GM06990 (cell line): ENCODE measurements at regions not wholly inside any gene's neighbourhood (a gene's known extent, or its start where the extent isn't known, plus 50 kb on each side); places are given as distances from the start of the nearest gene placed in this dataset.

Source experiments
- DNase-seq: peaks from one replicate; pipeline ENCODE4 v3.0.0-alpha.2; 2011; ENCODE audit not compliant: insufficient read length; ENCODE audit errors: extremely low read depth
- H3K27me3 ChIP-seq: replicated peaks from 2 replicates; pipeline ENCODE4 v1.6.0; 2011; ENCODE audit warnings: low read length; ENCODE audit not compliant: control insufficient read depth, insufficient read depth
- H3K36me3 ChIP-seq: 2 replicates; pipeline ENCODE4 v1.5.1; 2011; ENCODE audit warnings: low read length; ENCODE audit not compliant: control insufficient read depth, insufficient read depth
- H3K4me3 ChIP-seq: replicated peaks from 2 replicates; pipeline ENCODE4 v1.5.1; 2011; ENCODE audit warnings: low read depth, mild to moderate bottlenecking, control low read depth, low read length
- TF ChIP-seq, protein P1 (sequence below): IDR thresholded peaks from 2 replicates; pipeline ENCODE4 v1.5.1; 2011; ENCODE audit warnings: low read length, control low read depth, mild to moderate bottlenecking, inconsistent platforms; ENCODE audit not compliant: insufficient read depth, poor library complexity, severe bottlenecking

DNA sequence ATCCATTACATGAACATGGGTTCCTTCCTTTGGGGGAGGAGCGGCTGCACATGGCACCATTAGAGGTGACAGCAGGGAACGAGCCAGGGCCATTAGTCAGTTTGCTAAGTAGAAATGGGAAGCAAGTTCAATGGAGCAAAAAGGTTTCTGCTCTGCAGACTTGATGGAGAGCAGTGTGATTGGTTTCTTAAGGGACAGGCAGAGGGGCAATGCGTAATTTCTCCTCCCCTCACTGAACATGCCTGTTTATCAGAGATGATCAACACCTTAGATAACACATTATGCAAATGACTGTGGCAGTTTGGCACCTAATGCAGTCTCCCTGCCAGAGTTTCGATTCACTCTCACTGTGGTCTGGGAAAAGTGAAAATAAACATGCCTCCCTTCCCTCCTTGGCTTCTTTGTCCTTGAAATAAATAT, 414.5 kb downstream of the STK39 start:
- no peaks in the 10 kb centered on the region for H3K27me3 ChIP-seq
- H3K4me3 ChIP-seq = no peak overlapping the region
- TF ChIP-seq, protein P1, sequence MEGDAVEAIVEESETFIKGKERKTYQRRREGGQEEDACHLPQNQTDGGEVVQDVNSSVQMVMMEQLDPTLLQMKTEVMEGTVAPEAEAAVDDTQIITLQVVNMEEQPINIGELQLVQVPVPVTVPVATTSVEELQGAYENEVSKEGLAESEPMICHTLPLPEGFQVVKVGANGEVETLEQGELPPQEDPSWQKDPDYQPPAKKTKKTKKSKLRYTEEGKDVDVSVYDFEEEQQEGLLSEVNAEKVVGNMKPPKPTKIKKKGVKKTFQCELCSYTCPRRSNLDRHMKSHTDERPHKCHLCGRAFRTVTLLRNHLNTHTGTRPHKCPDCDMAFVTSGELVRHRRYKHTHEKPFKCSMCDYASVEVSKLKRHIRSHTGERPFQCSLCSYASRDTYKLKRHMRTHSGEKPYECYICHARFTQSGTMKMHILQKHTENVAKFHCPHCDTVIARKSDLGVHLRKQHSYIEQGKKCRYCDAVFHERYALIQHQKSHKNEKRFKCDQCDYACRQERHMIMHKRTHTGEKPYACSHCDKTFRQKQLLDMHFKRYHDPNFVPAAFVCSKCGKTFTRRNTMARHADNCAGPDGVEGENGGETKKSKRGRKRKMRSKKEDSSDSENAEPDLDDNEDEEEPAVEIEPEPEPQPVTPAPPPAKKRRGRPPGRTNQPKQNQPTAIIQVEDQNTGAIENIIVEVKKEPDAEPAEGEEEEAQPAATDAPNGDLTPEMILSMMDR = no peak
- DNase-seq = no peak
- no peaks in the 10 kb centered on the region for H3K36me3 ChIP-seq

DNA sequence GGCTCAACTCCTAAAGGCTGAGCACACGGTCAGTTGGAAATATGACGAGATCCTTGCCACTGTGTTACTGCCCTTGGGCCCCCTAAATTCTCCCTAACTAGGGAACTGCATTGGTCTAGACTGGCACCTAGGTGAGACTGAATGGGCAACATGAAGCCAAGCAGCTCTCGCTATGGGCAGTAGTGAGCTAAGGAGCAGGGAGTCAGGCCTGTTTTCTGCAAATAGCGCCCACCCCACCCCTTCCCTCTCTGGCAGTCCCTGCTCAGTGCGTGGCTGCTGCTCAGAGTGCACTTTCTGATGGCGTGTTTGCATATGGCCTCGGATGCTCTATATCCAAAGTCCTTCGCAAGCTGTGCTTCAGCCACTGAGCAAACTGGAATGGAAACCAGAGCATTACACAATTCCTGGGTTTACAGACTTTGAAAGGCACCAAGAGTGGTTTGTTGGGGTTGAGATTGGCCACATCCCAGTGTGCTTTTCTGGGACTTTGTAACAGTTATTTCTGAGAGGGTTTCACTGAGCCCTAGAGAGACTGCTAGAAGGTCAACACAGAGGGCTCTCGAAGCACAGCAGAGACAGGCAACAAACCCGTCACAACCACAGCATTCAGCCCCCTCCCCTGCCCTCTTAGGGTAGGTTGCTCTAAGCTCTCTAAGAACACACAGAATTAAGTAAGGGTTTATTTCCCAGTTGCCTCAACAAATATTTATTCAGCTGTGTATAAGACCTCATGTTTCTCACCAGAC, 419.9 kb downstream of the STK39 start:
- TF ChIP-seq, protein P1 = no peak
- Histone ChIP-seq H3K4me3 (no peak overlapping the region), H3K27me3 (no peaks in the 10 kb centered on the region), H3K36me3 (no peaks in the 10 kb centered on the region)
- DNase-seq = no peak

DNA sequence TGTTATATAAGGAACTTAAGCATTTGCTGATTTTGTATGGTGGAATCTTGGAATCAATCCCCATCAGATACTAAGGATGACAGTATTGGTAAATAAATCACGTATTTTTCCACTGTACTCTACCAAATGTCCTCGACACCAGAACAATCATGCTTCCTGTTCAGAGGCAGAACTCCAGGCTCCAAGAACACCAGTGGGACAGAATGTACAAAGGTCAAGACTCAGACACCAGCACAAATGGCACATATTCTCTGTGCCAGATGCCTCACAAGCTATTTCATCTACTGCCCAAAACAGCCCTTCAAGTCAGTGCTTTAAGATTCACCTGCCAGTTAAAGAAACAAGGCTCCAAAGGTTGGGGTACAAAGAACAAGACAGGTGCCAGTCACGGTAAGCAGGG, 420.5 kb downstream of the STK39 start:
- H3K27me3 ChIP-seq = no peaks in the 10 kb centered on the region
- TF ChIP-seq, protein P1 = no peak
- no peak for DNase-seq
- H3K36me3 ChIP-seq = no peaks in the 10 kb centered on the region
- H3K4me3 ChIP-seq = no peak overlapping the region

DNA sequence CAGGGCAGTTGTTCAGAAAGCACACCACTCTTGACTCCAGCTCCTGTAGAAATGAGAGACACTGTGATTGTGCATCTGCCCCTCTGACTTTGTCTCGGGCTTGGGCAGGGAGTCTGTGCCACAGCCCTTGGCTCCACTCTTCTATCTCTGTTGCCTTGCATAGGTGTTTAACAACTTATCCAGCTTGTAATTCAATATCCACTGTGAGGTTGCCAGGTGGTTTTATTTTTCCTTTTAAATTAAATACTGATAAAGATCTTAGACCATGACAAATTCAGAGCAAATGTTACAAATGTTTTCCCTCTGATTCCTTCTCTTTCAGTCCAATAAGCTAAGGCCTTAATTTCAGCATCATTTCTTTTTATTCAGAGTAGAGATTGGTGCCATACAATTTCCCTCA, 421.7 kb downstream of the STK39 start:
- no peak for DNase-seq
- TF ChIP-seq, protein P1 = no peak
- Histone ChIP-seq H3K4me3 (no peak overlapping the region), H3K27me3 (no peaks in the 10 kb centered on the region), H3K36me3 (no peaks in the 10 kb centered on the region)

DNA sequence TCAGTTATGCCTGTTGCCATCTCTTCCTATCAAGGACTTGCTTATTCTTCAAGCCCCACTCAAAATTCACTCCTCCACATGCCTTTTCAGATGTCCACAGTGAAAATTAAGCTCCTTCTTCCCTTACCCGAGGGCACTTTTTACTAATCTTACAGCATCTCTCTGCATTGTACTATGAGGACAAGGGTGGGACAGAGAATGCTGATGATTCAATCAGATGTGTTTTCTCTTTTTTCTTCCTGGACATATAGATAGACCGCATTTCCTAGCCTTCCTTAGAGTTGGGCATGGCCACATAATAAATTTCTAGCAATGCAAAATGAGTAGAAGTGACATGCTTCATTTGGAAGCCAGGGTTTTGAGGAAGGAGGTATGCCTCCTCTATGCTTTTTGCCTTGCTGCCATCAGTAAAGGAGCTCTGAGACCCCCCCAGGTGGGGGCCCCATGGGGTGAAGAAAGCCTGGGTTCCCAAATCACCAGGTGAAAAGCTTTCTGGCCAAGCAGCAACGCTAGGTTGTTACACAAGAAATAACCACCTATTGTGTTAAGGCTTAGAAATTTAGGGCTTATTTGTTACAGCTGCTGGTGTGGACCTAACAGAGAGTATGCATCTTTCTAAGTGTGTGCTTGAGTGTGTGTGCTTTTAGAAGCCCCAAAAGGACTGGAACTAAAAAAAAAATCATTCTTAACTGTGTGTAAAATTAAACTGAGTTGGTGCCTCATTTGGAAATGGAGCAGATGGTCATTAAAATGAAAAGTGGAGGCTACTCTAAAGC, 424.5 kb downstream of the STK39 start:
- TF ChIP-seq, protein P1 = no peak
- DNase-seq = no peak

More for the DNA sequence above, 424.5 kb downstream of the STK39 start:
- H3K36me3 ChIP-seq = no peaks in the 10 kb centered on the region
- H3K27me3 ChIP-seq = no peaks in the 10 kb centered on the region
- H3K4me3 ChIP-seq = no peak overlapping the region
